ENCODE measurements at regions not wholly inside any gene's neighbourhood (a gene's known extent, or its start where the extent isn't known, plus 50 kb on each side); places are given as distances from the start of the nearest gene placed in this dataset.

DNA sequence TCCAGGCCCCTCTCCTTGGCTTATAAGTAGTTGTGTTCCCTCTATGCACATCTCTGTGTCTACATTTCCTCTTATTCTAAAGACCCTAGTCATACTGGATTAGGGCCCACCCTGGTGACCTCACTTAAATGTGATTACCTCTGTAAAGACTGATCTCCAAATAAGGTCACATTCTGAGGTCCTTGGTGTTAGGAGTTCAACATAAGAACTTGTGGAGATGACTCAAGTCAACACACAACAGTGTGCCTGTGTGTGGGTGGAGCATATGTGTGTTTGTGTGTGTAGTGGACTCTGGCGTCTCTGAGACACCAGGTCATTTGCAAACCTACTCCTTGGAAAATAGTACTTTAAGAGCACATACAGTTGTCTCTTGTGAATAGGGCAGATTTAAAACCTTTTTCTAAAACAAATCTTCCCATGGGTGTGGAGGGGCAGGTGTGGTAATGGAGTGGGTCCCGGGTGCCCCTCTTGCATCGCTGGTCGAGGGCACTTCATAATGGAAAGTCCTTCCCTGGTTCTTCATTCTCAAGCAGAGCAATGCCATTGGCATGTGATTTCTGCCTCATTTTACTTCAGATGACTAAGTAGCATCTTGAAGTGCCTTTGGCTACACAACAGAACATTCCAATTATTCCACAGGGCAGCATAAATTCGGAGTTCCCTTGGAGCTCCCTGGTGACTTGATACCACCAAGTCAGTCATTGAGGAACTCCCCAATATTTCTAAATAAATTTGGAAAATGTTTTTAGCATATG, 84.4 kb downstream of the C9orf152 start:
- H3K27me3 ChIP-seq (replicated peaks in 1 of 2; ENCODE audit: control insufficient read depth in 2 of 2, insufficient read depth in 2 of 2, low read length in 1 of 2): no peaks in the 10 kb centered on the region
- intact Hi-C loops (cut with micrococcal nuclease; ENCODE audit: unreplicated experiment): no loop called here
- peaks cover 43% of the 10 kb centered on the region for H3K4me1 ChIP-seq (ENCODE audit: control insufficient read depth, insufficient read depth, low read length)
- 0 out of 2 replicates have a peak, but pooled peaks cover 2% of the 10 kb centered on the region for H4K20me1 ChIP-seq (ENCODE audit: control insufficient read depth, insufficient read depth)
- DNase-seq (ENCODE audit: low read depth, low spot score): no peak
- no peak overlapping the region for H3K9ac ChIP-seq (ENCODE audit: control insufficient read depth, insufficient read depth, low read length)
- ChIA-PET RAD21 (ENCODE audit: unreplicated experiment) (interaction anchor here (14.4 kb wide), 1 partner anchor 17 kb away, joined by 340 read pairs; no protein-coding TSS in a partner anchor), POLR2A (interaction anchor here (1.1 to 10.9 kb wide), 3 partner anchors 14 to 24 kb away, joined by 3 to 262 read pairs (median 6); no protein-coding TSS in a partner anchor), CTCF (no interaction called here), SMC1A (ENCODE audit: uncharacterized antibody, unreplicated experiment) (interaction anchor here (1.0 to 11.2 kb wide), 3 partner anchors 17 to 62 kb away, joined by 3 to 460 read pairs (median 397); no protein-coding TSS in a partner anchor)
- no peak overlapping the region for H3K27ac ChIP-seq (ENCODE audit: control insufficient read depth, insufficient read depth)
- TF ChIP-seq YY1 (IDR thresholded peaks at IDR 0.05; ENCODE audit: low read depth, low read length): no peak
- TF ChIP-seq DPF2 (IDR thresholded peaks at IDR 0.05): no peak
- 0 out of 4 replicates have a peak, but pooled peaks of 1 of the 2 experiments have one; percentile 38 for TF ChIP-seq SRF (IDR thresholded peaks at IDR 0.05; ENCODE audit: low read depth in 2 of 2, low read length in 2 of 2)
- no TSS peak for BruUV-seq (replicated peaks)
- H3K79me2 ChIP-seq (ENCODE audit: control insufficient read depth, insufficient read depth, low read length): peaks cover 68% of the 10 kb centered on the region
- no peak overlapping the region for H2AFZ ChIP-seq (ENCODE audit: control insufficient read depth, low read depth, low read length)
- peaks cover 6 to 10% of the 10 kb centered on the region in 2 experiments for H3K36me3 ChIP-seq (ENCODE audit: control insufficient read depth in 2 of 2, insufficient read depth in 2 of 2, low read length in 1 of 2)
- 85% methylated on average over 5 of the region's 5 CpGs for WGBS (ENCODE audit: insufficient coverage, insufficient replicate concordance, low lambda C conversion rate, missing lambda C conversion rate)
- in situ Hi-C loops (cut with MboI): no loop called here
- H3K4me2 ChIP-seq (ENCODE audit: control insufficient read depth, insufficient read depth): no peak overlapping the region
- ATAC-seq: no peak
- no peak overlapping the region for H3K4me3 ChIP-seq
- H3K9me3 ChIP-seq (replicated peaks; ENCODE audit: control insufficient read depth, insufficient read depth, low read length): no peaks in the 10 kb centered on the region
- no peak for FAIRE-seq

DNA sequence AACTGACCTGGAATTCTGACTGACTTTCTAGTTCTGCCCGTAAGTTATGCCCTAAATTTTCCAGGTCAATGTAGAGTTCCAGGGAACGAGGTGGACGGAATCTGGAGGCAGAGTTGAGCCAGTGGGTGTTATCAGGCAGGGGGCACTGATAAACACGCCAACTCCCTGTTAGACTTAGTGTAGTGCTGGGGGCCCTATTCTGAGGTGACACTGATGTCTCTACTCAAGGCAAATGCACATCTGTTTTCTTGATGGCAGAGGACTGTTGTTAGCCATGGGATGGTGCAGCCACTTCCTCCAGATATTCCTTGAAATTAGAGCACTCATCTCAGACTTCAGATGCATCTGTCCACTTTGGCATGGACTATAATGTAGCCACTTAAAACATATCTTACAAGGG, 83.5 kb downstream of the C9orf152 start:
- Histone ChIP-seq H3K4me3 (no peak overlapping the region), H4K20me1 (ENCODE audit: control insufficient read depth, insufficient read depth) (0 out of 2 replicates have a peak, but pooled peaks cover 2% of the 10 kb centered on the region), H3K9ac (ENCODE audit: control insufficient read depth, insufficient read depth, low read length) (no peak overlapping the region), H3K4me2 (ENCODE audit: control insufficient read depth, insufficient read depth) (no peak overlapping the region), H2AFZ (ENCODE audit: control insufficient read depth, low read depth, low read length) (no peak overlapping the region), H3K27me3 (replicated peaks in 1 of 2; ENCODE audit: control insufficient read depth in 2 of 2, insufficient read depth in 2 of 2, low read length in 1 of 2) (no peaks in the 10 kb centered on the region), H3K9me3 (replicated peaks; ENCODE audit: control insufficient read depth, insufficient read depth, low read length) (no peaks in the 10 kb centered on the region), H3K27ac (ENCODE audit: control insufficient read depth, insufficient read depth) (no peak overlapping the region), H3K4me1 (ENCODE audit: control insufficient read depth, insufficient read depth, low read length) (peaks cover 52% of the 10 kb centered on the region), H3K79me2 (ENCODE audit: control insufficient read depth, insufficient read depth, low read length) (peaks cover 75% of the 10 kb centered on the region), H3K36me3 (ENCODE audit: control insufficient read depth in 2 of 2, insufficient read depth in 2 of 2, low read length in 1 of 2) (peaks cover 6 to 10% of the 10 kb centered on the region in 2 experiments)
- DNase-seq (ENCODE audit: low read depth, low spot score) (no peak), ATAC-seq (no peak), FAIRE-seq (no peak)
- intact Hi-C loops (cut with micrococcal nuclease; ENCODE audit: unreplicated experiment): no loop called here
- ChIA-PET SMC1A (ENCODE audit: uncharacterized antibody, unreplicated experiment) (interaction anchor here (0.6 to 11.2 kb wide), 5 partner anchors 18 to 895 kb away, joined by 3 to 460 read pairs (median 101); no protein-coding TSS in a partner anchor), RAD21 (ENCODE audit: unreplicated experiment) (interaction anchor here (9.9 to 14.4 kb wide), 2 partner anchors 18 to 24 kb away, joined by 340 to 396 read pairs; no protein-coding TSS in a partner anchor), CTCF (interaction anchor here (3.2 to 9.2 kb wide), 2 partner anchors 13 to 28 kb away, joined by 20 to 58 read pairs; no protein-coding TSS in a partner anchor), POLR2A (interaction anchor here (9.9 to 10.9 kb wide), 2 partner anchors 21 to 23 kb away, joined by 149 to 262 read pairs; no protein-coding TSS in a partner anchor)
- no TSS peak for BruUV-seq (replicated peaks)
- 85% methylated on average over 4 of the region's 4 CpGs for WGBS (ENCODE audit: insufficient coverage, insufficient replicate concordance, low lambda C conversion rate, missing lambda C conversion rate)
- in situ Hi-C loops (cut with MboI): no loop called here
- TF ChIP-seq YBX1 (IDR thresholded peaks at IDR 0.05) (no peak), BHLHE40 (IDR thresholded peaks at IDR 0.05; ENCODE audit: borderline replicate concordance in 1 of 2, low read depth in 2 of 2, low read length in 1 of 2) (no peak), CHD4 (IDR thresholded peaks at IDR 0.05) (no peak), RFX5 (IDR thresholded peaks at IDR 0.05; ENCODE audit: low read depth, low read length) (no peak), POLR2A (IDR thresholded peaks at IDR 0.05; ENCODE audit: low read depth, low read length) (no peak), PAX8 (IDR thresholded peaks at IDR 0.05) (no peak)
- TF ChIP-seq, protein P1, sequence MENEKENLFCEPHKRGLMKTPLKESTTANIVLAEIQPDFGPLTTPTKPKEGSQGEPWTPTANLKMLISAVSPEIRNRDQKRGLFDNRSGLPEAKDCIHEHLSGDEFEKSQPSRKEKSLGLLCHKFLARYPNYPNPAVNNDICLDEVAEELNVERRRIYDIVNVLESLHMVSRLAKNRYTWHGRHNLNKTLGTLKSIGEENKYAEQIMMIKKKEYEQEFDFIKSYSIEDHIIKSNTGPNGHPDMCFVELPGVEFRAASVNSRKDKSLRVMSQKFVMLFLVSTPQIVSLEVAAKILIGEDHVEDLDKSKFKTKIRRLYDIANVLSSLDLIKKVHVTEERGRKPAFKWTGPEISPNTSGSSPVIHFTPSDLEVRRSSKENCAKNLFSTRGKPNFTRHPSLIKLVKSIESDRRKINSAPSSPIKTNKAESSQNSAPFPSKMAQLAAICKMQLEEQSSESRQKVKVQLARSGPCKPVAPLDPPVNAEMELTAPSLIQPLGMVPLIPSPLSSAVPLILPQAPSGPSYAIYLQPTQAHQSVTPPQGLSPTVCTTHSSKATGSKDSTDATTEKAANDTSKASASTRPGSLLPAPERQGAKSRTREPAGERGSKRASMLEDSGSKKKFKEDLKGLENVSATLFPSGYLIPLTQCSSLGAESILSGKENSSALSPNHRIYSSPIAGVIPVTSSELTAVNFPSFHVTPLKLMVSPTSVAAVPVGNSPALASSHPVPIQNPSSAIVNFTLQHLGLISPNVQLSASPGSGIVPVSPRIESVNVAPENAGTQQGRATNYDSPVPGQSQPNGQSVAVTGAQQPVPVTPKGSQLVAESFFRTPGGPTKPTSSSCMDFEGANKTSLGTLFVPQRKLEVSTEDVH (IDR thresholded peaks at IDR 0.05; ENCODE audit: low read depth, partially characterized antibody): no peak
- TF ChIP-seq, protein P2, sequence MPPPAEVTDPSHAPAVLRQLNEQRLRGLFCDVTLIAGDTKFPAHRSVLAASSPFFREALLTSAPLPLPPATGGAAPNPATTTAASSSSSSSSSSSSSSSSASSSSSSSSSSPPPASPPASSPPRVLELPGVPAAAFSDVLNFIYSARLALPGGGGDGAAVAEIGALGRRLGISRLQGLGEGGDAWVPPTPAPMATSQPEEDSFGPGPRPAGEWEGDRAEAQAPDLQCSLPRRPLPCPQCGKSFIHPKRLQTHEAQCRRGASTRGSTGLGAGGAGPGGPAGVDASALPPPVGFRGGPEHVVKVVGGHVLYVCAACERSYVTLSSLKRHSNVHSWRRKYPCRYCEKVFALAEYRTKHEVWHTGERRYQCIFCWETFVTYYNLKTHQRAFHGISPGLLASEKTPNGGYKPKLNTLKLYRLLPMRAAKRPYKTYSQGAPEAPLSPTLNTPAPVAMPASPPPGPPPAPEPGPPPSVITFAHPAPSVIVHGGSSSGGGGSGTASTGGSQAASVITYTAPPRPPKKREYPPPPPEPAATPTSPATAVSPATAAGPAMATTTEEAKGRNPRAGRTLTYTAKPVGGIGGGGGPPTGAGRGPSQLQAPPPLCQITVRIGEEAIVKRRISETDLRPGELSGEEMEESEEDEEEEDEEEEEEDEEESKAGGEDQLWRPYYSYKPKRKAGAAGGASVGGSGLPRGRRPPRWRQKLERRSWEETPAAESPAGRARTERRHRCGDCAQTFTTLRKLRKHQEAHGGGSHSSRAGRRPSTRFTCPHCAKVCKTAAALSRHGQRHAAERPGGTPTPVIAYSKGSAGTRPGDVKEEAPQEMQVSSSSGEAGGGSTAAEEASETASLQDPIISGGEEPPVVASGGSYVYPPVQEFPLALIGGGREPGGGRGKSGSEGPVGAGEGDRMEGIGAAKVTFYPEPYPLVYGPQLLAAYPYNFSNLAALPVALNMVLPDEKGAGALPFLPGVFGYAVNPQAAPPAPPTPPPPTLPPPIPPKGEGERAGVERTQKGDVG (CRISPR knock-in tag; IDR thresholded peaks at IDR 0.05): no peak
